Left lung (tissue), 4 donors: ENCODE measurements at regions not wholly inside any gene's neighbourhood (a gene's known extent, or its start where the extent isn't known, plus 50 kb on each side); places are given as distances from the start of the nearest gene placed in this dataset.

Source experiments
- ATAC-seq: fragments of 200-7000 bp; cut with Tn5 transposase; one replicate; pipeline ENCODE4 v1.9.1; 2020; ENCODE audit warnings: moderate library complexity
- DNase-seq, 4 donors: peaks; one replicate each; pipeline ENCODE4 v3.0.0-alpha.2; 2013 to 2020
- H3K27ac ChIP-seq, 2 donors: fragments of 200-600 bp; sonication (generic) in 1 of 2; one replicate each; pipeline versions ENCODE4 v1.5.0 to v1.8.0; 2020 to 2021
- H3K27me3 ChIP-seq, 2 donors: fragments of 200-600 bp; sonication (generic) in 1 of 2; one replicate each; pipeline versions ENCODE4 v1.5.0 to v1.8.0; 2020 to 2021
- H3K36me3 ChIP-seq, 2 donors: fragments of 200-600 bp; sonication (generic) in 1 of 2; one replicate each; pipeline versions ENCODE4 v1.5.0 to v1.8.0; 2020 to 2021
- H3K4me1 ChIP-seq, 2 donors: fragments of 200-600 bp; one replicate each; pipeline ENCODE4 v1.8.0; 2021
- H3K4me3 ChIP-seq, 2 donors: fragments of 200-600 bp; sonication (generic) in 1 of 2; one replicate each; pipeline versions ENCODE4 v1.5.0 to v1.8.0; 2020 to 2021; ENCODE audit warnings: mild to moderate bottlenecking in 1 of 2
- H3K9me3 ChIP-seq, 2 donors: fragments of 200-600 bp; sonication (generic) in 1 of 2; one replicate each; pipeline versions ENCODE4 v1.5.0 to v1.8.0; 2020 to 2021
- intact Hi-C, 2 donors: fragments of 100-400 bp; cut with DNase I; formaldehyde crosslinking; loops; one replicate each; pipeline versions ENCODE4 v1.11.2 to v1.14.2; 2022
- TF ChIP-seq, protein P1 (sequence below), 2 donors: fragments of 200-600 bp; sonication (generic) in 1 of 2; IDR thresholded peaks; one replicate each; pipeline versions ENCODE4 v1.5.0 to v1.8.0; 2021; ENCODE audit warnings: antibody characterized with exemption in 2 of 2
- donor health status: DM: no; HTN: yes; CAD: no.
- donor health status: DM: no; HTN: no; CAD: no.

- intact Hi-C loops: no loop called here
- no peaks in the 10 kb centered on the region for H3K4me1 ChIP-seq
- H3K27me3 ChIP-seq: no peaks in the 10 kb centered on the region
- DNase-seq (no peak), ATAC-seq (no peak)
- H3K4me3 ChIP-seq: no peak overlapping the region
- H3K36me3 ChIP-seq: no peaks in the 10 kb centered on the region
- H3K27ac ChIP-seq: no peak overlapping the region
- TF ChIP-seq, protein P1, sequence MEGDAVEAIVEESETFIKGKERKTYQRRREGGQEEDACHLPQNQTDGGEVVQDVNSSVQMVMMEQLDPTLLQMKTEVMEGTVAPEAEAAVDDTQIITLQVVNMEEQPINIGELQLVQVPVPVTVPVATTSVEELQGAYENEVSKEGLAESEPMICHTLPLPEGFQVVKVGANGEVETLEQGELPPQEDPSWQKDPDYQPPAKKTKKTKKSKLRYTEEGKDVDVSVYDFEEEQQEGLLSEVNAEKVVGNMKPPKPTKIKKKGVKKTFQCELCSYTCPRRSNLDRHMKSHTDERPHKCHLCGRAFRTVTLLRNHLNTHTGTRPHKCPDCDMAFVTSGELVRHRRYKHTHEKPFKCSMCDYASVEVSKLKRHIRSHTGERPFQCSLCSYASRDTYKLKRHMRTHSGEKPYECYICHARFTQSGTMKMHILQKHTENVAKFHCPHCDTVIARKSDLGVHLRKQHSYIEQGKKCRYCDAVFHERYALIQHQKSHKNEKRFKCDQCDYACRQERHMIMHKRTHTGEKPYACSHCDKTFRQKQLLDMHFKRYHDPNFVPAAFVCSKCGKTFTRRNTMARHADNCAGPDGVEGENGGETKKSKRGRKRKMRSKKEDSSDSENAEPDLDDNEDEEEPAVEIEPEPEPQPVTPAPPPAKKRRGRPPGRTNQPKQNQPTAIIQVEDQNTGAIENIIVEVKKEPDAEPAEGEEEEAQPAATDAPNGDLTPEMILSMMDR (IDR thresholded peaks at IDR 0.05): no peak
- H3K9me3 ChIP-seq: peaks cover 0 to 16% of the 10 kb centered on the region in 2 donors
Measured at GRCh38 chr18:1252936-1253335, 348.3 kb downstream of the ADCYAP1 start.

DNA sequence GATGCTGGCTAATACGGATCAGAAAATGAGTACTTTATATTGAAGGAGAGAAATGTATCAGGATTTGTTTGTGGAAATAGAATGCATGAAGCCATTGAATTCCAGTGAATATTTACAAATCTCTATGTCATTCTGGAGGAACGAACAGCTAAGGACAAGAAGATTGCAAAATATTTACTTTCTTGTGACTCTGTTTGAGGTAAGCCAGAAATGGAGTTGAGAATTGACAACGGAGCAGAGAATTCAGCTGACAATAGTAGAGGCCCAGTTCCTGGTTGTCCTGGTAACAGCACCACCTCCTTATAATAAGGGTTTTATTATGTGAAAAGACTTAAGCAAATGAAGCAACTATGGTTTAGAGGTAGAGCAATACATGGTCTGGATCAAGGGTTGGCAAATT, 349.2 kb downstream of the ADCYAP1 start:
- TF ChIP-seq, protein P1 (IDR thresholded peaks at IDR 0.05): no peak
- peaks cover 0 to 19% of the 10 kb centered on the region in 2 donors for H3K9me3 ChIP-seq
- DNase-seq (no peak), ATAC-seq (peak; percentile 41)
- H3K4me1 ChIP-seq: no peaks in the 10 kb centered on the region
- no peaks in the 10 kb centered on the region for H3K36me3 ChIP-seq
- H3K27me3 ChIP-seq: no peaks in the 10 kb centered on the region
- intact Hi-C loops: no loop called here
- no peak overlapping the region for H3K4me3 ChIP-seq
- no peak overlapping the region for H3K27ac ChIP-seq

- ATAC-seq (no peak), DNase-seq (no peak)
- TF ChIP-seq, protein P1 (IDR thresholded peaks at IDR 0.05): no peak
- H3K9me3 ChIP-seq: peaks cover 0 to 46% of the 10 kb centered on the region in 2 donors
- H3K27ac ChIP-seq: no peak overlapping the region
- no peaks in the 10 kb centered on the region for H3K27me3 ChIP-seq
- no peaks in the 10 kb centered on the region for H3K4me1 ChIP-seq
- intact Hi-C loops: no loop called here
- H3K4me3 ChIP-seq: no peak overlapping the region
- H3K36me3 ChIP-seq: no peaks in the 10 kb centered on the region
Measured at GRCh38 chr18:1261054-1261453, 356.4 kb downstream of the ADCYAP1 start.

DNA sequence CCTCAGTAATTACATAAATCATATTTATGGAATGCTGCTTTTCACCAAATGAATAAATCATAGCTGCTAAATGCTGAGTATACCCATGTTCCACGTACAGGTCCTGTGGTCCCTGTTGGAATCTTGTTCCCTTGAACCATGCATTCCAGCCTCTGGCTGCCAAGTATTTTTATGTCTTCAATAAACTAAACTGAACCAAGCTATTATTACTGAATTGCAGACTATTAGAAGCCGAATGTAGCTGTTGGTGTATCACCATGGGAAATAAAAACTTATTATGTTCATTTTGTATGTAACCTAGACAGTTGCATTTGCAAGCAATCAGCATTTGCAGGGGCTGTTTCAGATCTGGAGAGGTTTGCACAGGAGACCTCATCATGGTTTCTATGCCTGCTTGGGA, 362.4 kb downstream of the ADCYAP1 start:
- Histone ChIP-seq H3K9me3 (peaks cover 0 to 10% of the 10 kb centered on the region in 2 donors), H3K27ac (no peak overlapping the region), H3K36me3 (no peaks in the 10 kb centered on the region), H3K27me3 (no peaks in the 10 kb centered on the region), H3K4me3 (no peak overlapping the region), H3K4me1 (no peaks in the 10 kb centered on the region)
- DNase-seq (no peak), ATAC-seq (no peak)
- TF ChIP-seq, protein P1 (IDR thresholded peaks at IDR 0.05): no peak
- intact Hi-C loops: no loop called here

GRCh38 chr18:1270081-1270480, 365.4 kb downstream of the ADCYAP1 start:
- TF ChIP-seq, protein P1 (IDR thresholded peaks at IDR 0.05): no peak
- Histone ChIP-seq H3K27ac (no peak overlapping the region), H3K4me1 (no peaks in the 10 kb centered on the region), H3K36me3 (no peaks in the 10 kb centered on the region), H3K9me3 (no peaks in the 10 kb centered on the region), H3K27me3 (no peaks in the 10 kb centered on the region), H3K4me3 (no peak overlapping the region)
- ATAC-seq (peak; percentile 62), DNase-seq (no peak)
- intact Hi-C loops: no loop called here
